ENCODE measurements at regions not wholly inside any gene's neighbourhood (a gene's known extent, or its start where the extent isn't known, plus 50 kb on each side); places are given as distances from the start of the nearest gene placed in this dataset.

DNA sequence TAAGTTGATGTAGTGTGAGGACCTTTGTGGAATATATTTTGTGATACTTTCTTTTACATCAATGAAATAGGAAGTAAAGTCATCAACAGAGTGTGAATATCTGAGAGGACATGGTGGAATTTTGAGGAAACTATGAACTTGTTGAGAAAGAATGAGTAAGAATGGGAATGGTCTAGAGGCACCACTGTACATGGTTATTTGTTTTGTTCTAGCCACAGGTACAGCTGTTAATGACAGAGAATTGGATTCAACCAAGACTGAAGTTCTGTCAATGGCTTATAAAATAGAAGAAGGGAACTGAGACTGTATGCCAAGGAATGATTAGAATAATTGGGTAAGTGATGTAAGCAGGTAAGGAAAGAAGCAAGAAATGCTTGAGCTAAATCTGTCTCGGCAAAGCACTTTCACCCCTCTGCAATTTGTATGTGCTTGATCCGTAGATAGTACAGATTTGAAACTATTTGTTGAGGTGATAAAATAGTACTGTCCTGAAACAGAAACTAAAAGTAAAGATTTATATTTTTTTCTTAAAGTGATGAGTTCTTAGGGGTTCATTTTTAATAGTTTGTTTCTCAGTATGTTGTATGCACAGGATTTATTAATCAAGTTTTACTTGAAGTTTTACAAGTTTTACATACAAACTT lies 468.8 kb upstream of the SMC2 start:
- no peak for DNase-seq (ENCODE audit: low spot score)

- DNase-seq (ENCODE audit: low spot score): no peak
Observed at GRCh38 chr9:103627731-103628130, 466.4 kb upstream of the SMC2 start.

DNA sequence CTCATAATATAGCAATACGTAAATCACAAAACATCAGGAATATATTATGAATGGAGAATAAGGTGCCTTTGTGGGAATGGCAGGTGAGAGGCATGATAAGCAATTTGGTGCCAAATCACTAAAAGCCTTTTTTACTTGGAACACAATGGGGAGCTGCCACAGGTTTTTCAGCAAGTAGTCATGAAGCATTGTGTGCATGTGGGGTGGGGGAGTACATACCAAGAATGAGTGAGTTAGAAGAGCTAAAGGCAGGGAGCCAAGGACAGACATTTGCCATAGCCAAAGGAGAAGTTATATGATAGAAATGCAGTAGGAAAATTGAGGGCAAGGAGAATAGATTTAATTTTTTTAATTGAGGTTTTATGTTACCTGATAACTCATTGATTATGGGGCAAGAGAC lies 445.0 kb upstream of the SMC2 start:
- no peak for DNase-seq (ENCODE audit: low spot score)

- DNase-seq (ENCODE audit: low spot score): no peak
Observed at GRCh38 chr9:103658156-103658555, 436.0 kb upstream of the SMC2 start.

- no peak for DNase-seq (ENCODE audit: low spot score)
Observed at GRCh38 chr9:103660830-103661229, 433.3 kb upstream of the SMC2 start.

- no peak for DNase-seq (ENCODE audit: low spot score)
Observed at GRCh38 chr9:103661663-103662062, 432.4 kb upstream of the SMC2 start.

GRCh38 chr9:103669296-103669695 lies 424.8 kb upstream of the SMC2 start:
- DNase-seq (ENCODE audit: low spot score): no peak

- no peak for DNase-seq (ENCODE audit: low spot score)
Observed at GRCh38 chr9:103674271-103674670, 419.8 kb upstream of the SMC2 start.

GRCh38 chr9:103680581-103680980 lies 413.5 kb upstream of the SMC2 start:
- DNase-seq (ENCODE audit: low spot score): no peak

DNA sequence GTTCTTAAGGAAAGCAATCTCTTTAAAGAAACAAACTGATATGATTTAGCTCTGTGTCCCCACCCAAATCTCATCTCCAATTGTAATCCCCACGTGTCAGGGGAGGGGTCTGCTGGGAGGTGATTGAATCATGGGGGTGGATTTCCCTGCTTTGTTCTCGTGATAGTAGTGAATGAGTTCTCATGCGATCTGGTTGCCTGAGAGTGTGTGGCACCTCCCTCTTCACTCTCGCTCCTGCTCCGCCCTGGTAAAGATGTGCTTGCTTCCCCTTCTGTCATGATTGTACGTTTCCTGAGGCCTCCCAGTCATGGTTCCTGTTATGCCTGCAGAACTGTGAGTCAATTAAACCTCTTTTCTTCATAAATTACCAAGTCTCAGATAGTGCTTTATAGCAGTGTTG lies 412.7 kb upstream of the SMC2 start:
- no peak for DNase-seq (ENCODE audit: low spot score)

GRCh38 chr9:103700195-103700962 lies 393.7 kb upstream of the SMC2 start:
- DNase-seq (ENCODE audit: low spot score): no peak

DNA sequence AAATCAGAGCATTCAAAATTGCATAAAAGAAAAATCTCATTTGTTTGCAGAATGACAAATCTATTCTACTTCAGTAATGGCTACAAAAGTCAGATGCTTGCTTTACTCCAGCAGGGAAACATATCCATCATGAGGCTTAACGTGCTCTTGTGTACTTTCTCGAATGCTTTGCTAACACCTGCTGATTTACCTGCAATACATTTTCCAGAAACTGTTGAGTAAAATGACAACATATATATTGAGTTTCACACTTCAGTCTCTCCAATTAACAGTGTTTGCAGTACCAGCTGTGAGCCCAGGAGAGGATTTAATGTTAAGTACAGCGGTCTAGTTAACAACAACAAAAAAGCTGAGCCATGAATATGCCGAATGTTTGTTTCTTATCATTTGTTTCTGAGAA lies 391.5 kb upstream of the SMC2 start:
- DNase-seq (ENCODE audit: low spot score): no peak

- no peak for DNase-seq (ENCODE audit: low spot score)
Observed at GRCh38 chr9:103707181-103707580, 386.9 kb upstream of the SMC2 start.

GRCh38 chr9:103709366-103709765 lies 384.7 kb upstream of the SMC2 start:
- DNase-seq (ENCODE audit: low spot score): no peak

DNA sequence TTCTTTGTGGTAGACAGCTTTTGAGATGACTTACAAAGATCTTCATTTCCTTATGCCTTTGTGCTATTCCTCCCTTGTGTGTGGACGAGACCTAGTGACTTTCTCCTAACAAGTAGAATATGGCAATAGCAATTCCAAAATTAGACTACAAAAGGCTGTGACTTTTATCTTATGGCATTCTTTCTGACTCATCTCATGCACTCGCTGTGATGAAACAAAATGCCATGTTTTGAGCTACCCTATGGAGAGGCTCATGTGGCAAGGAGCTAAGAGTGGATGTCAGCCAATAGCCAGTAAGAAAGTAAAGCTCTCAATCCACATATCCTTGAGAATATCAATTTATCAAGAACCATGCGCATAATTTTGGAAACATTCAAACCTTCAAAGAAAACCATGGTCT lies 380.5 kb upstream of the SMC2 start:
- DNase-seq (ENCODE audit: low spot score): no peak

DNA sequence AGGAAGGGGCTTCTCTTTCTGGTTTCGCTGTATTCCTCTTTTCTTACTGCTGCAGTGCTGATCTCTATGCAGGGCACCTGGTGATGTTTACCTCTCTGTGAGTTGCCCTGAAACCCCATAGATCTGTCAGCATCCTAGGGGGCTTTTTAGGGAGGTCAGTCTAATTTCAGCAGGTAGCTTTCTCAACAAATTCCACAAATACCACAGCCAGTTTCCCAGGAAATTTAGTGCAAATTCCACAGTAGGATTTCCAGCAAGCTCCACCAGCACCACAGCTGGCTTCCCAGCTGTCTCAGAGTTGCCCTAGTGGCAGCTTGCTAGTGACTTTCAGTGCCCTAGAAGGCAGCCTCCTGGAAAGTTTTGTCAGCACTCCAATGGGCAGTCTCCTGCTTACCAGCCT lies 379.1 kb upstream of the SMC2 start:
- DNase-seq (ENCODE audit: low spot score): no peak

DNA sequence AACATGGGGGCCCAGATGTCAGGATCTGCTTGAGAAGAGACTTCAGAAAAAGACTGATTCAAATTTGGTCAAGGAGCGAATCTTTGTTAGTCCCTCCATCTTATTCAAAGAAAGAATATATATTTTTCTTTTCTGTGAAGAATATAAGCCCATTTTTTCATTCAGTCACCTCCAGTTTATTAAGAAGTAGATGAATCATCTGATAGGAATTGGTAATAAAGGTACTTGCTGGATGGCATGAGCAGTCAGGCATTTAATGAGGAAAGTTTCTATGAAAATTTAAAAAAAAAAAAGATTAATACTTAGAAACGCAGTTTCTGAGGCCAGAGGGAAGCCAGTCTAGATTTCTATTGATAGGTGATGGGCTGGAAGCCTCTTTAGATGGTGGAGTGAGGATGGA lies 373.1 kb upstream of the SMC2 start:
- no peak for DNase-seq (ENCODE audit: low spot score)

DNA sequence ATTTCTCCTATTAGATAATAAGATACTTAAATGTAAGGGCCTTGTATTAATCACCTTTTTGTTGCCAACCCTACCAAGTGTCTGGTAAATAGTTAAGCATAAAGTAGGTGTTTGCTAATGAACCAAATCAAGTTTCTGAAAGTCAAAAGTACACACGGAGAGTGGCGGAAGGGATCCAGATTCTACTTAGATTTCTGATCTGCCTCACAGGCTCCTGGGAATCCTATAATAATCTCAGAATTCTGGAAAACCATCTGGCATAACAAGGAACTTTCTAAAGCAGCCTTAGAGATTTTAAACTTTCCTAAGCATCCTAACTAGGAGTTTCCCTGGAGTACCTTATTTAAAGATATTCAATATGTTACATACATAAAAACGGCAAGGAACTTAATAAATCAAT lies 363.2 kb upstream of the SMC2 start:
- no peak for DNase-seq (ENCODE audit: low spot score)

- no peak for DNase-seq (ENCODE audit: low spot score)
Observed at GRCh38 chr9:103731541-103731940, 362.6 kb upstream of the SMC2 start.

DNA sequence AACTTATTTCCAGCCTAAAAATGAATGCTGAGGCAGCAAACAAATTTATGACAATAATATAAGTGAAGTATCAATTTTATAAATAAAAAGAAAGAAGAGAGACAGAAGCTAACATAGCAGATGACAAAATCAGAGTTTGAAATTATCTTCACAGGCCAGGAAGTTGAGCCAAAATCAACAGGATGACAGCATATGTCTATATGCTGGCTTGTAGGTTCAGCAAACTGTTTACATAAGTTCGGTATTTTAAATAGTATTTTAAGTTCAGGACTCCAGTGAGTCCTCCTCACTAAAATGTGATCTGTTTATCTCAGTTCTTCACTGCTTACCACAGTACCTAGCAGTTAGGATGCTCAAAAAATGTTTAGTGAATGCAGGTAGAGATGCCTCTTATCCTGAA lies 359.6 kb upstream of the SMC2 start:
- DNase-seq (ENCODE audit: low spot score): no peak

DNA sequence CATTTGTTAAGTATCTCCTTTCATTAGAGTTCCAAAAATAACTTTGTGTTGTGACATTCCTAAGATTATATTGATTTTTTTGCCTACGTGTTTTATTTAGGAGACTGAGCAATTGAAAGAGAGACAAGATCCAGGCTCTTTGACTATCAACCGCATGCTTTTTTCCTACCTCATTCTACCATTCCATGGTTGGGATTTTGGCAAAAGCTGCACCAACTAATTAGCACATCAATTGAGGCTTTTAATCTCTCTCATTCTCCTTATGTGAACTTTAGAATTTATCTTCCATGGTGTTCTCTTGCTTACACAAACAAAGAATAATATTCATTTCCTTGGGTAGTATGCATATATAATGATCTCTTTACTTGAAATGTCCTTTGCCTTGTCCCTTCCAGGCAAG lies 338.7 kb upstream of the SMC2 start:
- DNase-seq (ENCODE audit: low spot score): no peak

- no peak for DNase-seq (ENCODE audit: low spot score)
Observed at GRCh38 chr9:103755986-103756385, 338.1 kb upstream of the SMC2 start.

- no peak for DNase-seq (ENCODE audit: low spot score)
Observed at GRCh38 chr9:103757062-103757461, 337.0 kb upstream of the SMC2 start.

DNA sequence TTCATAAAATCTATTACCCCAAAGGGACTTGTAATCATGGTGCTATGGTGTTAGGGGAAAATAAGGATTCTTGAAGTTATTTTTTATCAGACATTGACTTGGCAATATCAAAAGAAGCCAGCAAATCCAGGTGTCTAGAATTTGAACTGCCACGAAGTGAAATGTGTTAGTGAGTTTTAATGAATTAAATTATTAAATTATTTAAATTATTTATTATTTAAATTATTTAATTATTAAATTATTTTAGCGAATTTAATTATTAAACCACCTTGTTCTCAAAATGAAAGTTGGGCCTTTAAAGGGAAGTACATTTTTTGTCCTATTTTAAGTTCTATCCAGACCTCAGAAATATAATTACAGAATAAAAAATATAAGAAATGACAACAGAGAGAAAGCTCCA lies 332.6 kb upstream of the SMC2 start:
- DNase-seq (ENCODE audit: low spot score): no peak

All from CD4-positive, alpha-beta T cell treated with Interleukin-15 for 4 hours (primary cell).